ENCODE measurements at regions not wholly inside any gene's neighbourhood (a gene's known extent, or its start where the extent isn't known, plus 50 kb on each side); places are given as distances from the start of the nearest gene placed in this dataset.

DNA sequence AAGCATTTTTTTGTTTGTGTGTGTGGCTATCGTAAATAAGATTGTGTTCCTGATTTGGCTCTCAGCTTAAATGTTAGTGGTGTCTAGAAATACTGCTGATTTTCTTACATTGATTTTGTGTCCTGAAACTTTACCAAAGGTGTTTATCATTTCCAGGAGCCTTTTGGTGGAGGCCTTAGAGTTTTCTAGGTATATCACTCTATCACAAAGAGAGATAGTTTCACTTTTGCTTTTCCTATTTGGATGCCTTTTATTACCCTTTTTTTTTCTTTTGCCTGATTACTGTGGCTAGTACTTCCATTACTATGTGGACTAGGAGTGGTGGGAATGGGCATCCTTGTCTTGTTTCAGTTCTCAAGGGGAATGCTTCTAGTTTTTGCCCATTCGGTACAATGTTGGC is 109.6 kb downstream of the S1PR1 start:
- Histone ChIP-seq H3K36me3 (ENCODE audit: insufficient read depth, low read length) (no peaks in the 10 kb centered on the region), H3K79me2 (ENCODE audit: insufficient read depth, low read length) (no peaks in the 10 kb centered on the region), H3F3A (ENCODE audit: insufficient read depth, low read length) (no peaks in the 10 kb centered on the region), H2AFZ (ENCODE audit: low read length) (no peak overlapping the region), H3K4me1 (ENCODE audit: insufficient read depth, low read length, severe bottlenecking) (no peaks in the 10 kb centered on the region), H3K9ac (ENCODE audit: low read length) (no peak overlapping the region), H3K27me3 (ENCODE audit: insufficient read depth, low read length) (no peaks in the 10 kb centered on the region; the same call in 1 of the 2 replicates), H3K9me2 (ENCODE audit: low read depth, low read length) (no peaks in the 10 kb centered on the region), H3K9me3 (ENCODE audit: low read length) (no peaks in the 10 kb centered on the region), H3K4me3 (ENCODE audit: low read depth, low read length, poor library complexity, severe bottlenecking) (no peak overlapping the region), H3K4me2 (ENCODE audit: low read length) (no peak overlapping the region), H3K27ac (ENCODE audit: low read depth, low read length, poor library complexity, severe bottlenecking) (no peak overlapping the region), H4K20me1 (ENCODE audit: insufficient read depth, low read length) (no peaks in the 10 kb centered on the region)
- TF ChIP-seq EZH2 (IDR thresholded peaks at IDR 0.05; ENCODE audit: borderline replicate concordance, low read length) (no peak), CTCF (IDR thresholded peaks at IDR 0.05; ENCODE audit: low read length) (no peak)

- no peak for TF ChIP-seq EZH2 (IDR thresholded peaks at IDR 0.05; ENCODE audit: borderline replicate concordance, low read length)
- no peak for TF ChIP-seq CTCF (IDR thresholded peaks at IDR 0.05; ENCODE audit: low read length)
- H3F3A ChIP-seq (ENCODE audit: insufficient read depth, low read length) = no peaks in the 10 kb centered on the region
- H3K4me1 ChIP-seq (ENCODE audit: insufficient read depth, low read length, severe bottlenecking) = no peaks in the 10 kb centered on the region
- no peak overlapping the region for H3K9ac ChIP-seq (ENCODE audit: low read length)
- H3K9me2 ChIP-seq (ENCODE audit: low read depth, low read length) = no peaks in the 10 kb centered on the region
- no peak overlapping the region for H3K27ac ChIP-seq (ENCODE audit: low read depth, low read length, poor library complexity, severe bottlenecking)
- no peaks in the 10 kb centered on the region for H3K79me2 ChIP-seq (ENCODE audit: insufficient read depth, low read length)
- H3K27me3 ChIP-seq (ENCODE audit: insufficient read depth, low read length) = no peaks in the 10 kb centered on the region
- H3K9me3 ChIP-seq (ENCODE audit: low read length) = no peaks in the 10 kb centered on the region
- no peaks in the 10 kb centered on the region for H4K20me1 ChIP-seq (ENCODE audit: insufficient read depth, low read length)
- H3K4me2 ChIP-seq (ENCODE audit: low read length) = no peak overlapping the region
- no peak overlapping the region for H3K4me3 ChIP-seq (ENCODE audit: low read depth, low read length, poor library complexity, severe bottlenecking)
- no peak overlapping the region for H2AFZ ChIP-seq (ENCODE audit: low read length)
- no peaks in the 10 kb centered on the region for H3K36me3 ChIP-seq (ENCODE audit: insufficient read depth, low read length)
Observed at GRCh38 chr1:101356013-101356412, 119.2 kb downstream of the S1PR1 start.

DNA sequence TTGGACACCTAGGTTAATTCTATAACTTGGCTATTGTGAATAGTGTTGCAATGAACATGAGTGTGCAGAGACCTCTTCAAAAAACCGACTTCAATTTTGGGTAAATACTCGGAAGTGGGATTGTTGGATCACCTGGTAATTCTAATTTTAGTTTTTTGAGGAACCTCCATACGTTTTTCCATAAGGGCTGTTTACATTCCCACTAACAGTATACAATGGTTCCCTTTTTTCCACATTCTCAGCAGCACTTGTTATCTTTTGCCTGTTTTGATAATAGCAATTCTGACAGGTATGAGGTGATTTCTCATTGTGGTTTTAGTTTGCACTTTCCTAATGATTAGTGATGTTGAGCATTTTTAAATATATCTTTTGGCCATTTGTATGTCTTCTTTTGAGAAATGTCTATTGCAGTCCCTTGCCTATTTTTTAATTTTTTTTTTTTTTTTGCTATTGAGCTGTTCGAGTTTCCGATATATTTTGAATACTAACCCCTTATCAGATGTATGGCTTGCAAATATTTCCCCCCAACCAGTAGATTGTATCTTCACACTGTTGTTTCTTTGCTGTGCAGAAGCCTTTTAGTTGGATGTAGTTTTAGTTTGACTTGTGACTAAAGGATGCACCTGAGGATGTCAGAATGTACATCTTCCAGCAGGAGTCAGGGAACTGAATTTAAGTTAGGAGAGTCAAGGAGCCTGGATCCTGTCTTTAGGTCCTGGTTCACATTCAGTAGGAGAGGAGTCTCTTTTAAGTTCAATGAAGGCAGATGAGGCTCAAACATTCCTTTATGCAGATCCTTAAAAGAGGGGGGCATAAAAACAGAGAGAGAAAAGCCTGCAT is 120.0 kb downstream of the S1PR1 start:
- TF ChIP-seq CTCF (IDR thresholded peaks at IDR 0.05; ENCODE audit: low read length) (no peak), EZH2 (IDR thresholded peaks at IDR 0.05; ENCODE audit: borderline replicate concordance, low read length) (no peak)
- Histone ChIP-seq H3K4me3 (ENCODE audit: low read depth, low read length, poor library complexity, severe bottlenecking) (no peak overlapping the region), H3K4me1 (ENCODE audit: insufficient read depth, low read length, severe bottlenecking) (no peaks in the 10 kb centered on the region), H3K9ac (ENCODE audit: low read length) (no peak overlapping the region), H3F3A (ENCODE audit: insufficient read depth, low read length) (no peaks in the 10 kb centered on the region), H3K36me3 (ENCODE audit: insufficient read depth, low read length) (no peaks in the 10 kb centered on the region), H3K27ac (ENCODE audit: low read depth, low read length, poor library complexity, severe bottlenecking) (no peak overlapping the region), H2AFZ (ENCODE audit: low read length) (no peak overlapping the region), H3K79me2 (ENCODE audit: insufficient read depth, low read length) (no peaks in the 10 kb centered on the region), H3K4me2 (ENCODE audit: low read length) (no peak overlapping the region), H4K20me1 (ENCODE audit: insufficient read depth, low read length) (no peaks in the 10 kb centered on the region), H3K9me2 (ENCODE audit: low read depth, low read length) (no peaks in the 10 kb centered on the region), H3K27me3 (ENCODE audit: insufficient read depth, low read length) (no peaks in the 10 kb centered on the region), H3K9me3 (ENCODE audit: low read length) (no peaks in the 10 kb centered on the region)
